IPS-20b (cell line): ENCODE measurements at regions not wholly inside any gene's neighbourhood (a gene's known extent, or its start where the extent isn't known, plus 50 kb on each side); places are given as distances from the start of the nearest gene placed in this dataset.
"Not testable (repeated sequence)": the region's sequence is repeated elsewhere in the genome, so short reads cannot be mapped to it uniquely, and the experiment has no call there.

ENCODE experiments used
- H3K27ac ChIP-seq: one replicate; pipeline ENCODE4 v1.5.1; 2013; ENCODE audit warnings: low read length
- H3K27me3 ChIP-seq: 2 replicates; pipeline ENCODE4 v1.6.1; 2013; ENCODE audit warnings: mild to moderate bottlenecking, low read length, inconsistent platforms; ENCODE audit not compliant: insufficient read depth
- H3K36me3 ChIP-seq: 2 replicates; pipeline ENCODE4 v1.6.1; 2013; ENCODE audit warnings: low read depth, mild to moderate bottlenecking, inconsistent platforms, low read length, moderate library complexity; ENCODE audit not compliant: insufficient read depth
- H3K4me1 ChIP-seq: 2 replicates; pipeline ENCODE4 v1.6.1; 2013; ENCODE audit warnings: mild to moderate bottlenecking, control low read depth, inconsistent platforms, low read length, moderate library complexity; ENCODE audit not compliant: insufficient read depth
- H3K4me3 ChIP-seq: 2 replicates; pipeline ENCODE4 v1.5.1; 2013; ENCODE audit warnings: mild to moderate bottlenecking, low read length, inconsistent platforms
- H3K9ac ChIP-seq: 2 replicates; pipeline ENCODE4 v1.6.1; 2013; ENCODE audit warnings: low read depth, mild to moderate bottlenecking, inconsistent platforms, low read length, moderate library complexity
- H3K9me3 ChIP-seq: 2 replicates; pipeline ENCODE4 v1.6.1; 2013; ENCODE audit warnings: mild to moderate bottlenecking, low read depth, low read length, inconsistent platforms; ENCODE audit not compliant: insufficient read depth

- H3K36me3 ChIP-seq: no peaks in the 10 kb centered on the region
- H3K27ac ChIP-seq: no peak overlapping the region
- no peak overlapping the region for H3K9ac ChIP-seq
- no peaks in the 10 kb centered on the region for H3K9me3 ChIP-seq
- no peaks in the 10 kb centered on the region for H3K27me3 ChIP-seq
- H3K4me1 ChIP-seq: no peaks in the 10 kb centered on the region
- no peak overlapping the region for H3K4me3 ChIP-seq
Observed at GRCh38 chr5:99061299-99061698, 132.5 kb upstream of the CHD1 start.

- no peak overlapping the region for H3K4me3 ChIP-seq
- no peaks in the 10 kb centered on the region for H3K9me3 ChIP-seq
- H3K36me3 ChIP-seq: no peaks in the 10 kb centered on the region
- no peaks in the 10 kb centered on the region for H3K27me3 ChIP-seq
- no peaks in the 10 kb centered on the region for H3K4me1 ChIP-seq
- H3K9ac ChIP-seq: no peak overlapping the region
- no peak overlapping the region for H3K27ac ChIP-seq
Observed at GRCh38 chr5:99060306-99061261, 131.8 kb upstream of the CHD1 start.

- Histone ChIP-seq H3K27me3 (no peaks in the 10 kb centered on the region), H3K9me3 (no peaks in the 10 kb centered on the region), H3K36me3 (no peaks in the 10 kb centered on the region), H3K4me1 (no peaks in the 10 kb centered on the region), H3K27ac (no peak overlapping the region), H3K4me3 (no peak overlapping the region), H3K9ac (no peak overlapping the region)
Observed at GRCh38 chr5:99059685-99060084, 130.9 kb upstream of the CHD1 start.

- H3K4me1 ChIP-seq: no peaks in the 10 kb centered on the region
- H3K9ac ChIP-seq: no peak overlapping the region
- no peak overlapping the region for H3K27ac ChIP-seq
- no peaks in the 10 kb centered on the region for H3K36me3 ChIP-seq
- H3K4me3 ChIP-seq: no peak overlapping the region
- H3K27me3 ChIP-seq: no peaks in the 10 kb centered on the region
- no peaks in the 10 kb centered on the region for H3K9me3 ChIP-seq
Observed at GRCh38 chr5:99058466-99058865, 129.7 kb upstream of the CHD1 start.

- Histone ChIP-seq H3K36me3 (no peaks in the 10 kb centered on the region), H3K4me3 (no peak overlapping the region), H3K27me3 (no peaks in the 10 kb centered on the region), H3K9ac (no peak overlapping the region), H3K4me1 (no peaks in the 10 kb centered on the region), H3K9me3 (no peaks in the 10 kb centered on the region), H3K27ac (no peak overlapping the region)
Observed at GRCh38 chr5:99054972-99055371, 126.2 kb upstream of the CHD1 start.

GRCh38 chr5:99045871-99046270 lies 117.1 kb upstream of the CHD1 start:
- no peak overlapping the region for H3K4me3 ChIP-seq
- H3K4me1 ChIP-seq: no peaks in the 10 kb centered on the region
- no peak overlapping the region for H3K27ac ChIP-seq
- H3K9ac ChIP-seq: no peak overlapping the region
- H3K9me3 ChIP-seq: no peaks in the 10 kb centered on the region
- H3K36me3 ChIP-seq: no peaks in the 10 kb centered on the region
- no peaks in the 10 kb centered on the region for H3K27me3 ChIP-seq

- not testable (repeated sequence) for H3K9me3 ChIP-seq, H3K4me3 ChIP-seq, H3K36me3 ChIP-seq, H3K9ac ChIP-seq, H3K27ac ChIP-seq, H3K27me3 ChIP-seq, H3K4me1 ChIP-seq
Observed at GRCh38 chr5:99043257-99043656, 114.5 kb upstream of the CHD1 start.

- H3K27ac ChIP-seq: no peak overlapping the region
- H3K4me3 ChIP-seq: no peak overlapping the region
- no peaks in the 10 kb centered on the region for H3K4me1 ChIP-seq
- no peaks in the 10 kb centered on the region for H3K36me3 ChIP-seq
- no peaks in the 10 kb centered on the region for H3K9me3 ChIP-seq
- H3K27me3 ChIP-seq: no peaks in the 10 kb centered on the region
- no peak overlapping the region for H3K9ac ChIP-seq
Observed at GRCh38 chr5:99037668-99038067, 108.9 kb upstream of the CHD1 start.

GRCh38 chr5:99035942-99036341 lies 107.1 kb upstream of the CHD1 start:
- no peak overlapping the region for H3K4me3 ChIP-seq
- H3K4me1 ChIP-seq: no peaks in the 10 kb centered on the region
- H3K27me3 ChIP-seq: no peaks in the 10 kb centered on the region
- H3K36me3 ChIP-seq: no peaks in the 10 kb centered on the region
- no peaks in the 10 kb centered on the region for H3K9me3 ChIP-seq
- H3K27ac ChIP-seq: no peak overlapping the region
- H3K9ac ChIP-seq: no peak overlapping the region

GRCh38 chr5:99034336-99034735 lies 105.5 kb upstream of the CHD1 start:
- Histone ChIP-seq H3K4me3 (no peak overlapping the region), H3K27ac (no peak overlapping the region), H3K9me3 (no peaks in the 10 kb centered on the region), H3K9ac (no peak overlapping the region), H3K36me3 (no peaks in the 10 kb centered on the region), H3K4me1 (no peaks in the 10 kb centered on the region), H3K27me3 (no peaks in the 10 kb centered on the region)

- H3K4me3 ChIP-seq: no peak overlapping the region
- H3K9ac ChIP-seq: no peak overlapping the region
- H3K36me3 ChIP-seq: no peaks in the 10 kb centered on the region
- no peaks in the 10 kb centered on the region for H3K4me1 ChIP-seq
- H3K27ac ChIP-seq: no peak overlapping the region
- no peaks in the 10 kb centered on the region for H3K27me3 ChIP-seq
- H3K9me3 ChIP-seq: no peaks in the 10 kb centered on the region
Observed at GRCh38 chr5:99033014-99033900, 104.5 kb upstream of the CHD1 start.
